ENCODE measurements at regions not wholly inside any gene's neighbourhood (a gene's known extent, or its start where the extent isn't known, plus 50 kb on each side); places are given as distances from the start of the nearest gene placed in this dataset.

DNA sequence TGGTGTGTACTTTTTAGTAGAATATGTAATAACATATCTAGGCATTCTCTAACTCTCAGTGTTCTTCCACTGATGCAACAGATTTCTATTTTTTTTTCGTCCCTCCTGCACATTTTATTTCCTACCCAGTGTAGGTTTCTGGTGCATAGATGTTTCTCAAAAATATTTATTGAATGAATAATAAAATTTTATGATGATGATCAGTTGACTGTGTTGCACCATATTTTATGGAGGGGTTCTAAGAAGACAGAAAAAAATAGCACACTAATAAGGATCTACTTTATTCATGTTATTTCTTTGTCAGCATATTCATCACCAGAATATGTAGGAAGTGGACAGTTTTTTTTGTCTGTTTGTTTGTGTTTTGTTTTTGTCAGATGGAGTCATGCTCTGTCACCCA lies 2529.3 kb downstream of the ARAP2 start:
- Histone ChIP-seq H3K9me3 (ENCODE audit: insufficient read depth, low read depth, low read length) (0 out of 2 replicates have a peak, but pooled peaks cover 3% of the 10 kb centered on the region), H3K27me3 (ENCODE audit: insufficient read depth, low read length, poor library complexity, severe bottlenecking) (no peaks in the 10 kb centered on the region), H3K36me3 (ENCODE audit: insufficient read depth, low read length) (no peaks in the 10 kb centered on the region), H3K4me1 (ENCODE audit: insufficient read depth, low read length, poor library complexity, severe bottlenecking) (no peaks in the 10 kb centered on the region), H3K4me3 (ENCODE audit: low read length, poor library complexity, severe bottlenecking) (no peak overlapping the region), H3K79me2 (ENCODE audit: insufficient read depth, low read length) (no peaks in the 10 kb centered on the region), H3K9me2 (replicated peaks; ENCODE audit: low read depth, low read length) (no peaks in the 10 kb centered on the region), H2AFZ (ENCODE audit: low read length) (no peak overlapping the region), H3K4me2 (ENCODE audit: low read depth, low read length, poor library complexity, severe bottlenecking) (no peak overlapping the region), H4K20me1 (ENCODE audit: insufficient read depth, low read length, poor library complexity, severe bottlenecking) (no peaks in the 10 kb centered on the region), H3K9ac (ENCODE audit: low read depth, low read length, poor library complexity, severe bottlenecking) (no peak overlapping the region), H3F3A (ENCODE audit: low read depth) (no peaks in the 10 kb centered on the region)
- no peak for TF ChIP-seq EZH2phosphoT487 (IDR thresholded peaks at IDR 0.05; ENCODE audit: borderline replicate concordance)
- TF ChIP-seq, protein P1, sequence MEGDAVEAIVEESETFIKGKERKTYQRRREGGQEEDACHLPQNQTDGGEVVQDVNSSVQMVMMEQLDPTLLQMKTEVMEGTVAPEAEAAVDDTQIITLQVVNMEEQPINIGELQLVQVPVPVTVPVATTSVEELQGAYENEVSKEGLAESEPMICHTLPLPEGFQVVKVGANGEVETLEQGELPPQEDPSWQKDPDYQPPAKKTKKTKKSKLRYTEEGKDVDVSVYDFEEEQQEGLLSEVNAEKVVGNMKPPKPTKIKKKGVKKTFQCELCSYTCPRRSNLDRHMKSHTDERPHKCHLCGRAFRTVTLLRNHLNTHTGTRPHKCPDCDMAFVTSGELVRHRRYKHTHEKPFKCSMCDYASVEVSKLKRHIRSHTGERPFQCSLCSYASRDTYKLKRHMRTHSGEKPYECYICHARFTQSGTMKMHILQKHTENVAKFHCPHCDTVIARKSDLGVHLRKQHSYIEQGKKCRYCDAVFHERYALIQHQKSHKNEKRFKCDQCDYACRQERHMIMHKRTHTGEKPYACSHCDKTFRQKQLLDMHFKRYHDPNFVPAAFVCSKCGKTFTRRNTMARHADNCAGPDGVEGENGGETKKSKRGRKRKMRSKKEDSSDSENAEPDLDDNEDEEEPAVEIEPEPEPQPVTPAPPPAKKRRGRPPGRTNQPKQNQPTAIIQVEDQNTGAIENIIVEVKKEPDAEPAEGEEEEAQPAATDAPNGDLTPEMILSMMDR (conservative IDR thresholded peaks at IDR 0.05; ENCODE audit: low read length): no peak

DNA sequence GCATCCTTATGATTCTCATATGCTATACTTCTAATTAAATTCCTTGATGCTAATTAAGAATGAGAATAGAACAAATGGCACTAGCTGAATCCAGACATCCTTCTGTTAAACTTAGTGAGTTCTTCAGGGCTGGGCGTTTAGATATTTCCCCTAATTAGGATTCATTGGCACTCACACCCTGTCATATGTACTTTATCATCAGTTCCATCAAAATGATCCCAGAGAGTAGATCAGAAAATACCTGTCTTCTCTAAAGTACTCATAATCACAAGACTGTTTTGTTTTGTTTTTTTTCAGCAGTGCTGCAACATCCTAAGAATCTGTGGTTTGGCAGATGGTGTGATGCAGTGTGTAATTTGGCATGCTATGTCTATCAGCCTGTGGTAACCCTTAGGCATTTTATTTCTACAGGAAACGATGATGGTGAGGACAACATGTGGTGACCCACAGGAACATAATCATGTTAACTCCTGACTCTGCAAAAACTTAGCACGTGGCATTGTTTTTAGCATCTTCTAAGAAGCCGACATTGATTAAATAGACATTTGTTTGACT lies 2528.4 kb downstream of the ARAP2 start:
- TF ChIP-seq EZH2phosphoT487 (IDR thresholded peaks at IDR 0.05; ENCODE audit: borderline replicate concordance): no peak
- TF ChIP-seq, protein P1 (conservative IDR thresholded peaks at IDR 0.05; ENCODE audit: low read length): no peak

DNA sequence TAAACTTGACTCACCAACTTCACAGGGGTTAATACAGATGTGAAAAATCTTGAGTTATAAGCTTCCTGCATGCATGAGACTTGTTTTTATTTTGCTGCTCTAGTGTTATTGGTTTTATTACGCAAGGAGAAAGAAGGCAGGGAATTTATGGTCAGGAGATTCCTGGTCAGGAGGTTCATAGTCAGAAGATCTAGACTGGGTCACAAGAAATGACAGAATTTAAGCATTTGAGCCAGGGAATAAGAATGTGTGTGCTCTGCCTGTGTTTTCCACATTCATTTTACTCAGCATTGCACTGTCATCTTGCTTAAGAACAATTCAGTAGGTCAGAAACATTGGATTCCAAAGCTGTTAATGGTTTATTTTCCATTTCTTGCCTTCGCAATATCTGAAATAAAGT lies 2522.1 kb downstream of the ARAP2 start:
- Histone ChIP-seq H3F3A (ENCODE audit: low read depth) (no peaks in the 10 kb centered on the region), H3K9ac (ENCODE audit: low read depth, low read length, poor library complexity, severe bottlenecking) (no peak overlapping the region), H3K9me2 (replicated peaks; ENCODE audit: low read depth, low read length) (no peaks in the 10 kb centered on the region), H3K4me1 (ENCODE audit: insufficient read depth, low read length, poor library complexity, severe bottlenecking) (no peaks in the 10 kb centered on the region), H3K9me3 (ENCODE audit: insufficient read depth, low read depth, low read length) (no peaks in the 10 kb centered on the region), H3K4me3 (ENCODE audit: low read length, poor library complexity, severe bottlenecking) (no peak overlapping the region), H4K20me1 (ENCODE audit: insufficient read depth, low read length, poor library complexity, severe bottlenecking) (no peaks in the 10 kb centered on the region), H2AFZ (ENCODE audit: low read length) (no peak overlapping the region), H3K4me2 (ENCODE audit: low read depth, low read length, poor library complexity, severe bottlenecking) (no peak overlapping the region), H3K79me2 (ENCODE audit: insufficient read depth, low read length) (no peaks in the 10 kb centered on the region), H3K36me3 (ENCODE audit: insufficient read depth, low read length) (no peaks in the 10 kb centered on the region), H3K27me3 (ENCODE audit: insufficient read depth, low read length, poor library complexity, severe bottlenecking) (no peaks in the 10 kb centered on the region)
- TF ChIP-seq, protein P1 (conservative IDR thresholded peaks at IDR 0.05; ENCODE audit: low read length): no peak
- TF ChIP-seq EZH2phosphoT487 (IDR thresholded peaks at IDR 0.05; ENCODE audit: borderline replicate concordance): no peak

More for the DNA sequence above, 2528.4 kb downstream of the ARAP2 start:
- no peaks in the 10 kb centered on the region for H3K27me3 ChIP-seq (ENCODE audit: insufficient read depth, low read length, poor library complexity, severe bottlenecking)
- H3K9me2 ChIP-seq (replicated peaks; ENCODE audit: low read depth, low read length): no peaks in the 10 kb centered on the region
- no peak overlapping the region for H2AFZ ChIP-seq (ENCODE audit: low read length)
- no peaks in the 10 kb centered on the region for H3K4me1 ChIP-seq (ENCODE audit: insufficient read depth, low read length, poor library complexity, severe bottlenecking)
- no peaks in the 10 kb centered on the region for H3K36me3 ChIP-seq (ENCODE audit: insufficient read depth, low read length)
- no peak overlapping the region for H3K4me2 ChIP-seq (ENCODE audit: low read depth, low read length, poor library complexity, severe bottlenecking)
- H3K79me2 ChIP-seq (ENCODE audit: insufficient read depth, low read length): no peaks in the 10 kb centered on the region
- H4K20me1 ChIP-seq (ENCODE audit: insufficient read depth, low read length, poor library complexity, severe bottlenecking): no peaks in the 10 kb centered on the region
- H3K9ac ChIP-seq (ENCODE audit: low read depth, low read length, poor library complexity, severe bottlenecking): no peak overlapping the region
- H3K9me3 ChIP-seq (ENCODE audit: insufficient read depth, low read depth, low read length): 0 out of 2 replicates have a peak, but pooled peaks cover 3% of the 10 kb centered on the region
- H3F3A ChIP-seq (ENCODE audit: low read depth): no peaks in the 10 kb centered on the region
- H3K4me3 ChIP-seq (ENCODE audit: low read length, poor library complexity, severe bottlenecking): no peak overlapping the region

All from Loucy (cell line).